Medulla oblongata (tissue), 1 donor: ENCODE measurements at regions not wholly inside any gene's neighbourhood (a gene's known extent, or its start where the extent isn't known, plus 50 kb on each side); places are given as distances from the start of the nearest gene placed in this dataset.

Experiments
- DNase-seq: peaks from one replicate; pipeline ENCODE4 v3.0.0-alpha.2; 2015; ENCODE audit errors: extremely low spot score

DNA sequence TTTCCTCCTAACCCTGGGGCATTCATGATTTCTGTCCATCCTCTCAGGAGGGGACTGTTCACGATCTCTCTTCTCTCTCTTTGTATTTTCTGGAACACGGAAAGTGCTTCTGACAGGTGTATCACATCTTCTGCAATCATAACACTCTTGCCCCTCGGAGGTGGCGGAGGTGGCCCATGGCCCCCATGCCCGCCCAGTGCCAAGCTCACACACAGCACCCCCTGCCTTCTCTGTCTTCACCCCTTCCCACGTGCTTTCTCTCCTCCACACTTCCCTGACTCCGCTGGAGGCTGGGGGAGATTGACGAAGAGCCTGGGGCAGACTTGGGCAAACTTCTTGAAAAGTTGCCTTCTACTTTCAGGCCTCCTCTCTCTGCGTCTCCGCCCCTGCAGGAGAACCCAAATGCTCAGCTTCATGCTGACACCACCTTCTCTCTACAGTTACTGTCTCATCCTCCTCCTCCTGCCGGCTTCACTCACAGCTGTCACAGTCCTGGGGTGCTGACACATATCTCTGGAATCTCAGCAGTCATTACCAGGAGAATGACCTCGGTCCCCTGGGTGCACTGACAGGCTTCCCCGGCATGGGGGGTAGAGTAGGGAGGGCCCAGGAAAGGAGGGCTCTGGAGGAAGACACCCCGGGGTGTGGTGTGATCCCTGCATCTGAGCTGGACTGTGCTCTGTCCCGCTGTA is 127.1 kb downstream of the ENGASE start:
- no peak for DNase-seq

DNA sequence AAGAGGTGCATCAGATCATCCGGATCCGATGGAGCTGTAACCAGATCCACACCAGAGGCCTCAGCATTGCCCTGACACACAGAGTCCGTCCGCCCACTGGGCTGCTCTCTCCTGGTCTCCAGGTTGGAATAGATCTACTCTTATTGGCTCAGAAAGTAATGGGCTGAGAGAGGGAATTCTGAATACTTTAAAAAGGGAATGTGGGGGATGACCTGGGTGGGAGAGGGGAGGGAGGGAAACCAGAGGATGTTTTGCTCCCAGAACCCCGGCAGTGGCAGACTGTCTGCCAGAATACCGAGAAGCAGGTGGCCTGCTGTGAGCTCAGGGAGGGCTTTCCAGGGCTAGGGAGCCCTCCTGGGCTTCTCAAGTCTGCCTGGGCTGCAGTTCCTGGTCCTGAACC is 126.5 kb downstream of the ENGASE start:
- DNase-seq: no peak

DNA sequence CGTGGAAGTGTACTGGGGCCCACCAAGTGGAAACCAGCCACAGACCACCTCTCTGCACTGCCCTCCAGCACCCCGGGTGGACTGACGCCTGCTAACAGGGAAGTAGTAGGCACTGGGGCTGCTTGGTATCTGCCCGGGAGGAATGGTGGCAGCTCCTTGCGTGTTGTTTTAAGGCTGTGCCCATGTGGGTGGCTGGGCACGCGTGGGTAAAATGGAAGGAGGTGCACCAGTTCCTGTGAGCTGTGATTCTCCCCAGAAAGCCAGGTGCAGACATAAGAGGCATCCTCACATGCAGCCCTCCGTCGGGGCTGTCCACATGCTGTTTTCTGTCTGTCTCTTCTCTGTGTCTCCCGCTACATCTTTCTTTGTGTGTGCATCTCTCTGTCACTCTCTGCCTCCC is 122.3 kb downstream of the ENGASE start:
- no peak for DNase-seq

DNA sequence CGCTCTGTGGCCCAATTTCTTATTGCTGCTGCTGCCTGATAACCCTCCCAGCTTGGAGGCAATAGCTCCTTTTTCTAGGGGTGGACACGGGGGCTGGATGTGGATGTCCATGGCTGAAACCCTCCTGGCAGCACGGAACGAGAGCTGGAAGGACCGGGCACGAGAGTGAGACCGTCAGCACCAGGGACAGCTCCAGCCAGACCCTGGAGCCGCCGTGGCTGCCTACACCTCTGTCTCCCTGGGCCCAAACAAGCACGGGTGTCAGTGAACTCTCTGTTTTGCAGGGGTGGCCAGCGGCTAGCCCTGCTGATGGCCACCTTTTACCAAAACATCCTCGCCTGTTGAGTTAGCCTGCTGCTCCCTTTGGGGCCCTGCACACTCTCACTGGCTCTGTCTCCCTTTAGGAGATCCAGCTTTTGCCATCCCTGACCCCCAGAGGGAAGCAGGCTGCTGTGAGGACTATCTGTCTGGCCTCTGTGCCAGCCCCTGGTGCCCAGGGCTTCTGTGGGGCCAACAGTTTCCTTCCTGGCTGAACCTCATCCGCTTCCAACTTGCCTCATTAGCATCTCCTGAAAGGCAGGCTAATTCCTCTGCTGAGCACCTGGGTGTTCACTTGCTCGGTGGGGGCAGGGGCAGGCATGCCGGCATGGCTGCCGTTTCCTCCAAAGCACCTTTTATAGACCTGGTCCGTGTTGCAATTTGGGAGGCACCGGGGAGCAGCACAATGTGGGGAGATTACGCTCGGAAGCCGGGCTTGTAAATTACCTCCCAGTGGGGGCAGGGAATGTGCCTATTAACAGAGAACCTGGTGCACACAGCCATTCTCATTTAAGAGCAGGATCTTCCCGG is 118.1 kb downstream of the ENGASE start:
- DNase-seq: no peak

DNA sequence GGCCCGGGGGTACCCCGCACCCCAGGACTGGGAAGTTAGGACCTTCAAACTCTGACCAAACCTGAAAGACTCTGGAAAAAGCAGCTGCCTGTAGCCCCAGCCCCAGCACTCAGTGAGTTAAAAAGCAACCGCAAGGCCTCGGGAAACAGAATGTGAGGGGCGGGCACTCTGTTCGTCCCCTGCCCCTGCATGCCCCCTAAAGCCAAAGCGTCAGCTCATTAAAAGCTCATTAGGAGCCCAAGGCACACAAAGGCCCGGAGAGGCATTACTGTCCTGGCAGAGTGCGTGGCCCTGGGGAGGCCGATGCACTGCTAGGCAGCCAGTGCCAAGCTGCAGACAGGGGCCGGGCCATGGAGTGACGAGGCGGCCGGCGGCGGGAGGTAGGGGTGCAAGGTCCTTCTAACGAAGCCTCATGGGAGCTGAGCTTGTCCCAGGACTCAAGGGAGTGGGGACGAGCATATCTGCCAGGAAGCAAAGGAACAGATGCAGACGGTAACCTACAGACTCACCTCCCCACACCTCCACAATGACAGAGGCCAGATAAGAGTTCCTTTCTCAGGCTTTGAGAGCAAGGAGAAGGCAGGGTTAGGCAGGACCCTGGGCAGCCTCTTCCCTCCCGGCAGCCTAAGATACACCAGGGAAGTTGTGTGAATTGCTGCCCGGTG is 116.8 kb downstream of the ENGASE start:
- DNase-seq: no peak

DNA sequence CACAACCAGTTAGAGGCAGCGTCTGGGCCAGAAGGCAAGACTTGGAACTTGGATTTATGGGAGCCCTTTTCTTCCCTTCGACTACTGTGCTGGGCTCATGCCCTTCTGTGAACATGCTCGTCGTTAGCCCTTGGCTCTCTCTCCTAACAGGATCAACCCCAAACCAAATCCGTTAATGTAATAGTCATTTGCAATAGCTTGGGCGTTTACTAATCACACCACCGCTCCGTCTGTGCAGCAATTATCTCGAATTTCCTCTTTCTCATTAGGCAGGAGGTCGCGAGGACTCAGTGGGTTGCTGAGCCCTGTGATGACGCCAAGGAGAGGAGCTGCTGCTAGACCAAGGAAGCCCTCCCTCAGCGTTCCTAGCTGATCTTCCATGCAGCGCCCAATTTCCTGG is 114.7 kb downstream of the ENGASE start:
- no peak for DNase-seq

DNA sequence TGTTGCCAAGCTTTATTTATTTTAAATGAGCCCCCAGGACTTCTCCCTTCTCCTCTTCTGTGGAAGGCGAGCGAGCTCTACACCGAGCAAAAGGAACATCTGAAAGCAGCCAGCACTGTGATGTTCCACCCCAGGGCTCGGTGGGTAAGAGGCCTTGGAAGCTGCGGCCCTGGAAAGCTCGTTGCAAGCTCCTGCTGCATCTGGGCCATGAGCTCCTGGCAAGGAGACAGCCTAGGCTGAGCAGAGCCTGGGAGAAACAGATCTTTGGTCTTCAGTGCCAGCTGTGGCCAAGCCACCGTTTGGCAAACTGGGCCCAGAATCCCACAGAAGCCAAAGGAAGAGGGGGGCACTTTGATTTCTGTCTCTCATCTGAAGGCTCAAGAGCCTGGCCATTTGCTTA is 114.1 kb downstream of the ENGASE start:
- DNase-seq: no peak

DNA sequence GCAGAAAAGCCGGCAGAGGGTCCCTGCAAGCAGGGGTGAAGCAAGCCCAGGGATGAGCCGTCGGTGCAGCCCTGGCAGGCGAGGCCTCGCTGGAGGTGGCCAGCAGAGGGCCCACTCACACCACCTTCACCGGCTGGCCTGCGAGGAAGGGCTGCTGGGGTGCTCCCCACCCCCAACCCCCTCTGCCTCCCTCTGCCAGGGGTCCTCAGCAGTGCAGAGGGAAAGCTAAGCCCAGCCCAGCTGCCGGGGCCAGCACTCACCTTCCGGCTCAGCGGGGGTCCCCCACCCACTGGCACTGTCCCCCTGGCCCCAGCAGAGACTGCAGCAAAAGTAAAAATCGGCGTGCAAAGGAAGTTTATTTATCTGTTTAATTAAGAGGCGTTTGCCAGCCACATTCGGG is 113.4 kb downstream of the ENGASE start:
- no peak for DNase-seq

DNA sequence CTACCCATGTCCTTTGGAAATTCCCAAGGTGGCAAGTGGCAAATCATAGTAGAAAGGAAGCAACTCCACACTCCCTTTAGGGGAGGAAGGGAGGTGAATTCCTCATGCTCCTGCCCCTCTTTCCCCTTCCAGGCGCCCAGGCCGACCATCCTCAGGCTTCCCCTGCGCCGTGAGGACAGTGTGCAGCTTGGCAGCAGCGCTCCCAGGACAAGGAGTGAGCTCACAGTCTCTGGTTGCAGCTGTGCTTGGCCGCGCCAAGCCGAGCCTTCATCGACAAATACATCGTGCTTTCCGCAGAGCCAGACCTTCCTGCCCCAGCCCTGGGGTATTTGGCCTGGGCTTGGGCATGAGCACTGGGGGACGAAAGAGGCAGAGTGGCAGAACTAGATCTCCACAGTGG is 112.6 kb downstream of the ENGASE start:
- no peak for DNase-seq

DNA sequence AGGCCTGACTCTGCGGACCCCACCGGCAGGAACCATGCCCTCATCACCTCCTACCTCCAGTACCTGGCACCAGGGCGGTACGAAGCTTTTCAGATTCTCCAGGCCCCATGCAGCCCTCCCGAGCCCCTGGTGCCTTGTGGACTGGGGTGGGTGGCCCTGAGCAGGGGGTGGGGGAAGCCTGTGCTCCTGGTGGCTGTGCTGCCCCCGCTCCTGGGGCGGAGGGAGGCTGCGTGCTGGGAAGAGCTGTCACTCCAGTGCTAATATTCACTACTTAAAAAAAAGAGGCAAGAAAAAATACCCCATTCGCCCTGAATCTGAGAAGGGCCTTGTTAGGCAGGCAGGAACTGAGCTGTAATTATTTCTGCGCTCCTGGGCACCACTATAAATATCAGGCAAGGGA is 111.8 kb downstream of the ENGASE start:
- DNase-seq: no peak

DNA sequence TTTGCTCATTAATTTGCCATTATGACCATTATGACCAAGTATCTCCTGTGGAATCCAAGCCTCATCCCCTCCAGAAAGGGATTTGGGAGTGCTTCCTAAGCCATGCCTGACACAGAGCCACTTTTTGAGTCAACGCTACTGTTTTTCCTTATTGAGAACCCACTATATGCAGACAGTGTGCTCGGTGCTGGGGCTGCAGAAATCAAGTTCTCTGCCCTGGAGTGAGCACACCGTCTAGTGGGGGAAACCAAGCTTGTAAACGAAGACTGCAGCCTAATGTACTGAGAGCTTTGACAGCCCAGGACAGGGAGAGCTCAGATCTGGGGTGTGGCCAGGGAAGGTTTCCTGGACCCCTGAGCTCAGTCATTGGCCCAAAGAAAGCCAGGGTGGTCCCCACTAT is 111.0 kb downstream of the ENGASE start:
- no peak for DNase-seq

DNA sequence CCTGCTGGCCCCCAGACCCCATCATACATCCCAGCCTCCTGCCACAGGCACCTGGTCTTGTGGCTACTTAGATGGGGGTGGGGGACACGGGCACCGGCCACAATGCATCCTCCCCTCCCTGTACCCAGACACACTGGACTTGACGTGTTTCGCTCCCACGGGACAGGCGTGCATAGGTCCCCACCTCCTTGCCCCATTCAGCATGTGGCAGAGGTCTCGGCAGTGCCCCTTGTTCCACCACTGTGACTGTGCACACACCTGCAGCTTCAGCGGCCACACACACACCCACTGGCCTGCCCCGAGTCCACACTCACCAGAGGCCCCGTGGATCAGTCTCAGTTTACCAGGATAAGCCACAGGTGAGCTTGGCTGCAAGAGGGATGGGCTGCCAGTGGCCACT is 109.6 kb downstream of the ENGASE start:
- DNase-seq: no peak

DNA sequence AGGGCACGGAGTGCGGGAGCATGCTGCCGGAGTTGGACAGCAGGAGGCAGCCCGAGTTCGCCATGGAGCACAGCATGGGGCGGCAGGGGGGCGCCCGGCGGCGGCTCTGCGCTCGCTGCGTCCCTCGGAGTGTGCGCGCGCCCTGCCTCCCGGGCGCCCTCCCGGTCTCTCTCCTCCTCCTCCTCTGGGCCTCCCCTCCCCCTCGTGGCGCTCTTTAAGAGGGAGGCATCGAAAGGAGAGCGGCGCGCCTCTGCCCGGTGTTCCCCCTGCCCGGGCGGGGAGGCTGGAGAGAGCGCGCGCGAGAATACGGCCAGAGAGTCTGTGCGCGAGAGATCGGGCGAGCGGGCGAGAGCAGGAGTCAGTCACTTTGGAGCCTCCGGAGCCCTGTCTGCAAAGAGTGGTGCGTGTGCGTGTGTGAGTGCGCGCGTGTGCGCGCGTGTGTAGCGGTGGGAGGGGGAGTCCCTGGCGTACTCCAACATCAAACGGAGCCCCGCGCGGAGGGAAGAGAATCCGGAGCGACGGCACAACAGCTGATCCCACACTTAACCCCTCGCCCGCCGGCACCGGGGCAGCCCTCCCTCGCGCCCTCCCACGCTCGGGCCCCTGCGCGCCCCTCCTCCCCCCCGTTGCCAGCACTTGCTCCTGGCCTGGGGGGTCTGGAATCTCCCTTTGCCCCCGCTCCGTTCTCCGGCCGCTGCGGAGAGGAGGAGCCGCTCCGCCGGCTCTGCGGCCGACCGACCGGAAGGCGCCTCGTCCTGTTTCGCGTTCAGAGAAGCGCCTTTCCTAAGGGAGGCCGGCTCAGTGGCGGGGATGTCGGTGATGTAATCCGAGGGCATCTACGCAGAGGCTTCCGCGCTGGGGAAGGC is 108.9 kb downstream of the ENGASE start:
- DNase-seq: no peak

DNA sequence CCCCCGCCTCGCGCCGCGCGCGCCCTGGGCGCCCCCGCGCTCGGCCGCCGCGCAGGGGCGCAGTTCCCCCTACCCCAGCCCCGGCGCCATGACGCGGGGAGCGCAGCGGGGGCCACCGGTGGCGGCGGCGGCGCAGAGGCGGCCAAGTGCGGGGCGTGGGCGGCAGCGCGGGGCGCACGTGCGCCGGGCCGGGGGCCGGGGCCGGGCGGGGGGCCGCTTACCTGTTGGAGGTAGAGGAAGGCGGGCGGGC is 108.3 kb downstream of the ENGASE start:
- no peak for DNase-seq

DNA sequence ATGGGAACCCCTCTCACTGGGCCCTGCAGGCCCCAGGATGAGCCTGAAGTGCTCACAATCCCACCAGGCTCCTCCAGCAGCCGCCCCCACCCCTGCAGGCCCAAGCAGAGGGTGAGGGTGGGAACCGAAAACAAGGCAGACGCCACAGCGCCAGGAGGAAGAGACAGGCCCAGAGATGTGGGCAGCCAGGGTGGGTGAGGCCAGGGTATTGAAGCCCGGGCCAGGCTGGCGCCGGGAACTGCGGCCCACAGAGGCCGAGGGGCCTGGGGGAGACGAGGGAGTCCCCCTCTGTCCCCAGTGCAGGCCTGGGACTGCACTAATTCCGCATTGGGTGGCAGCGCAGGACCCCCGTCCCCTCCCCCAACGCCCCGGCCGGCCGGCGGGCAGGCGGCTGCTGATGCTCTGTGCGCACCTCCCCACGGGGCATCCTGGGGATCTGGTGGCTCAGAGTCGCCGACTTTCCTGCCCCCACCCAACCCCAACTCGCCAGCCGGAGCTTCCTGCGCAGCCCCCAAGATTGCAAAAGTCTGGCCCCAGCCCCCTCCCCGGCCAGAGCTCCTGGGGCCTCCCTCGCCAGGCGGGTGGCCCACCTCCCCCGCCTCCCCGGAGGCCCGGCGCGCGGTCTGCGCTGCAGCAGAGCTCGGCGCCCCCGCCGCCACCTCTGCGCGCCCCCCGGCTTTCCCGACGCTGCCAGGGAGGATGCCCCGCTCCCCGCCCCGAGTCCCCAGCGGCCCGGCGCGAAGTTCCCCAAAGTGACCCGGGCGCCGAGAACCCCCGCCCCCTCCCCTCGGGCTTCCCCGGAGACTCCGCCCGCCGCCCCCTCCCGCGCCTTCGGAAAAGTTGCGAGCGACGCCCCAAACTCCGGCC is 107.8 kb downstream of the ENGASE start:
- DNase-seq: no peak

DNA sequence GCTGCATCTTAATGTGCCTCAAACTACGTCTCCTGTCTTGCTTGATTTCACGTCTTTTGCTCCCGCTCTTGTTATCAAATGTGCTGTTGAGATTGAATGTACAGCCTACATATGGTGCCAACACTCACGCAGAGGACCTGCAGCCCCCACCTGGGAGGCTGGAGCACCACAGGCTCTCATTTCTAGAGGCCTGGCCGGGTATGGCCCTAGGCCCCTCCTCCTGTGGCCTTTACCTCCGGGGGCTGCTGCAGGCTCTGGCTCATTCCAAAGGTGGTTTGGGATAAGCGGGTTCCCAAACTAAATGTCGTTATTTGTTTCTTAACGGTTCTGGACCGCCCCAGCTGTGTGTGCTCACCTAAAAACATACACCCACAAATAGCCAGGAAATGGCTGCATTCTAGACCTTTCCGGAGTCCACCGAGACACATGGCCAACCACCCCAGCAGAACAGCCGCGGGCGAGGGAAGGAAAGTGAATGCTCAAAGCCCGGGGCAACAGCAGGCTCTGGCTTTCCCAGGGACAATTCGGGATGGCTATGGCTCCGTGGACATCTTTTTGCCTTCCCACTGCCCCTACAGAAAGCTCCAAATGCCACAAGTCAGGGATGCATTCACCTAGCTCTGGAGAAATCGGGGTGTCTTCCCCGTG is 105.9 kb downstream of the ENGASE start:
- no peak for DNase-seq

DNA sequence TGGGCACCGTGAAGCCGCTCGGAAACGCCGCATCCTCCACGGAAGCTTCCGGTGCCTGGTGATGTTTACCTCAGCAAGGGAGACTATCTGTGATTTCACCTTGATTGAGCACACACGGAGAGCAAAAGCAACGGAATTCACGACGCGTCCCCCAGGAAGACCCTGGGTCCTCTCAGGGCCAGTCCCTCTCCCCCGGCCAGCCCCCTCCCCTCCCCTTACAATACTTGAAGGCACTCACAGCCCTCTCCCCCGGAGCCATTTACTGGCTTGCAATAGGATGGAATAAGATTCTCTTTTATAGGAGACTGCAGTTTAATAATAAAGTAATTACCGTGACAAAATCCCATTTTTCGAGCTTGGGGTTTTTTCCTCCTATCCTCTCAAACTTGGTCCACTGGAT is 104.7 kb downstream of the ENGASE start:
- DNase-seq: no peak

DNA sequence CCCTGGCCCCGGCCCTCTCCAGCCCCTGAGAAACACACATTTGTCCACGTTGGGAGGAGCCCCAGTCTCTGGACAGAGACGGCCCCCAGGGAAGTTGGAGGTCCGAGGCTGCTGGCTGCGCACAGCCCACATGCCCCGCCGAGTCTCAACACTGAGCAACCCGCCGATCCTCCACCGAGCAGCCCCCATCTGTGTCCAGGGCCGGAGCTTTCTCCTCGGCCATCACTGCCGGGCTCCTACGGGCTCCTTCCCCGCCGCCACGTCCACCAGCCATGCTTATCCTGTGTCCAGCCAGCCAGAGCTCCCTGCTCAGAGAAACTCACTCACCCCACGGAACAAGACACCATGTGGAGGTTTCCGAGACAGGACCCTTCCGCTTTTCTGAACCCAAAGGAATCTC is 103.3 kb downstream of the ENGASE start:
- DNase-seq: no peak

DNA sequence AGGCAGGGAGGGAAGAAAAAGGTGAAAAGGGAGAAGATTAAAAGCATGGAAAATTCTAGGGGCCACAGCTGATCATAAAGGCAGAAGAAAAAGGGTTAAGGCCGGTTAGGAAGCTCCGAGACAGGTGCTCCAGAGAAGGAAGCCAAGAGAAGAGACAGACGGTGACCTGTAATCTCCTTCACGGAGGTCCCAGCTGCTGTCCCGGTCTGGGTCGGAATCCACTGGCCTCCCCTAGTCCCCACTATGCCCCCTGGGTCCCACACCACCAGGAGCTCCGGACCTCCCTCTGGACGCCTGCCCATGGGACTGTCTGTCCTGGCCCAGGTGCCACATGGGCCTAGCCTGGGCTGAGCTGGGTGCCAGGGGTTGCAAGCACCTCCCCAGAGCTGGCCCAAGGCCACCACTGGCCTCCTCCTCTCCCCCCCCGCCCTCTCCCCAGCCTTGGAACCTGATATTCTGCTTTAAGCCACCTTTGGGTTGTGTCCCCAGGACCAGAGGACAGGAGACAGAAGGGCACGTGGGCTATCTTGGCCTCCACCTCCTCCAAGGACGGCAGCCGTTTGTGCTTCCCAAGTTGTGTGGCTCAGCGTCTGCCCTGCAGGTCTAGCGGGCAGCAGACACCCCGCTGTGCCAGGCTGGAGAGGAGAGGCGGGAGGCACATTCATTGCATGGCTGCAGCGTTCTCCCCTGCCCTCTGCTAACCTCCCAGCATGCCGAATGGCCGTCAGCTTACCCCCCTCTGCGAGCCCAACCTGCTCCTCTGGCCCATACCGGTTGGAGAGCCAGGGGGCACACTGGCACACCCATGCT is 102.4 kb downstream of the ENGASE start:
- no peak for DNase-seq
